ENCODE measurements at regions not wholly inside any gene's neighbourhood (a gene's known extent, or its start where the extent isn't known, plus 50 kb on each side); places are given as distances from the start of the nearest gene placed in this dataset.

GRCh38 chr13:22121146-22121739, 450.4 kb downstream of the FGF9 start:
- Histone ChIP-seq H3K36me3 (ENCODE audit: control insufficient read depth in 2 of 2, insufficient read depth in 1 of 2, low read length in 2 of 2) (no peaks in the 10 kb centered on the region), H3K4me3 (ENCODE audit: low read depth, low read length) (no peak overlapping the region), H3K4me1 (ENCODE audit: control insufficient read depth, insufficient read depth, low read length) (no peaks in the 10 kb centered on the region), H3K27ac (ENCODE audit: extremely low read depth, low read depth, low read length) (no peak overlapping the region), H3K9me3 (ENCODE audit: control insufficient read depth, insufficient read depth, low read depth, low read length) (no peaks in the 10 kb centered on the region)
- ChIA-PET POLR2A (no interaction called here), CTCF (interaction anchor here (0.7 kb wide), 1 partner anchor 1863 kb away, joined by 3 read pairs; no protein-coding TSS in a partner anchor)
- TF ChIP-seq ZBTB10 (tag by site-specific recombination; IDR thresholded peaks at IDR 0.05) (no peak), ZNF214 (tag by site-specific recombination; IDR thresholded peaks at IDR 0.05; ENCODE audit: borderline replicate concordance) (no peak), MYNN (tag by site-specific recombination; IDR thresholded peaks at IDR 0.05; ENCODE audit: borderline replicate concordance) (no peak), ZEB2 (tag by site-specific recombination; IDR thresholded peaks at IDR 0.05) (no peak), ZBTB20 (tag by site-specific recombination; IDR thresholded peaks at IDR 0.05) (no peak), ZNF121 (tag by site-specific recombination; IDR thresholded peaks at IDR 0.05) (no peak), TCF7L2 (IDR thresholded peaks at IDR 0.05; ENCODE audit: borderline replicate concordance, low read depth, low read length) (no peak), KLF10 (tag by site-specific recombination; IDR thresholded peaks at IDR 0.05) (no peak), ZNF221 (tag by site-specific recombination; IDR thresholded peaks at IDR 0.05; ENCODE audit: borderline replicate concordance) (no peak), GLIS2 (tag by site-specific recombination; IDR thresholded peaks at IDR 0.05) (no peak), KLF7 (tag by site-specific recombination; IDR thresholded peaks at IDR 0.05; ENCODE audit: borderline replicate concordance) (no peak), ZNF580 (tag by site-specific recombination; IDR thresholded peaks at IDR 0.05) (no peak), ZNF184 (tag by site-specific recombination; IDR thresholded peaks at IDR 0.05) (no peak), ZNF518A (tag by site-specific recombination; conservative IDR thresholded peaks at IDR 0.05; ENCODE audit: low read depth) (no peak), RBAK (tag by site-specific recombination; IDR thresholded peaks at IDR 0.05) (no peak), ZBTB17 (tag by site-specific recombination; IDR thresholded peaks at IDR 0.05) (no peak), ZNF280D (tag by site-specific recombination; IDR thresholded peaks at IDR 0.05) (no peak), YY1 (tag by site-specific recombination; IDR thresholded peaks at IDR 0.05) (no peak), SP2 (tag by site-specific recombination; IDR thresholded peaks at IDR 0.05) (no peak)
